NCI-H1930 (cell line): ENCODE measurements at regions not wholly inside any gene's neighbourhood (a gene's known extent, or its start where the extent isn't known, plus 50 kb on each side); places are given as distances from the start of the nearest gene placed in this dataset.

Source experiments
- DNase-seq, 2 experiments: peaks; one replicate each; lab custom pipeline; 2025; lab: John Stamatoyannopoulos, UW

GRCh38 chr19:28420811-28421550 lies 792.0 kb downstream of the UQCRFS1 start:
- no peak for DNase-seq

GRCh38 chr19:28419312-28419711 lies 793.6 kb downstream of the UQCRFS1 start:
- DNase-seq, result no peak

GRCh38 chr19:28417361-28417760 lies 795.6 kb downstream of the UQCRFS1 start:
- DNase-seq, result no peak

- DNase-seq, result no peak
These were observed 796.7 kb downstream of the UQCRFS1 start for GRCh38 chr19:28416245-28416644.

- DNase-seq, result no peak
These were observed 798.2 kb downstream of the UQCRFS1 start for GRCh38 chr19:28414748-28415147.

- DNase-seq, result no peak
These were observed 803.1 kb downstream of the UQCRFS1 start for GRCh38 chr19:28409859-28410258.

- no peak for DNase-seq
These were observed 806.0 kb downstream of the UQCRFS1 start for GRCh38 chr19:28406966-28407365.

- DNase-seq, result peak in 1 of 2 experiments; percentile 40
These were observed 807.6 kb downstream of the UQCRFS1 start for GRCh38 chr19:28405346-28405742.

GRCh38 chr19:28404472-28404871 lies 808.5 kb downstream of the UQCRFS1 start:
- no peak for DNase-seq

- DNase-seq, result no peak
These were observed 809.3 kb downstream of the UQCRFS1 start for GRCh38 chr19:28403690-28404089.

GRCh38 chr19:28402701-28403290 lies 810.2 kb downstream of the UQCRFS1 start:
- DNase-seq, result no peak

- no peak for DNase-seq
These were observed 811.1 kb downstream of the UQCRFS1 start for GRCh38 chr19:28401739-28402424.

- no peak for DNase-seq
These were observed 811.8 kb downstream of the UQCRFS1 start for GRCh38 chr19:28400953-28401671.

- DNase-seq, result no peak
These were observed 813.8 kb downstream of the UQCRFS1 start for GRCh38 chr19:28399187-28399586.

- DNase-seq, result no peak
These were observed 815.2 kb downstream of the UQCRFS1 start for GRCh38 chr19:28397800-28398199.

- no peak for DNase-seq
These were observed 815.6 kb downstream of the UQCRFS1 start for GRCh38 chr19:28397306-28397705.

GRCh38 chr19:28396287-28396831 lies 816.6 kb downstream of the UQCRFS1 start:
- DNase-seq, result no peak

- DNase-seq, result no peak
These were observed 818.2 kb downstream of the UQCRFS1 start for GRCh38 chr19:28394725-28395124.

- DNase-seq, result no peak
These were observed 819.2 kb downstream of the UQCRFS1 start for GRCh38 chr19:28393574-28394336.

- DNase-seq, result no peak
These were observed 824.0 kb downstream of the UQCRFS1 start for GRCh38 chr19:28388988-28389387.

- DNase-seq, result no peak
These were observed 825.4 kb downstream of the UQCRFS1 start for GRCh38 chr19:28387507-28387906.
